ENCODE measurements at regions not wholly inside any gene's neighbourhood (a gene's known extent, or its start where the extent isn't known, plus 50 kb on each side); places are given as distances from the start of the nearest gene placed in this dataset.
A peak's percentile ranks its signal among the peaks of the same experiment; 100 is the strongest.

GRCh38 chr18:67455890-67456501 lies 60.5 kb downstream of the DSEL start:
- H3K4me3 Mint-ChIP-seq: no peak overlapping the region

More at GRCh38 chr18:67455890-67456501, 60.5 kb downstream of the DSEL start:
- Mint-ChIP-seq H3K36me3 (ENCODE audit: insufficient read depth in 1 of 3, low read depth in 3 of 3) (no peaks in the 10 kb centered on the region; a peak in 1 of 7 replicates), H3K27ac (peak overlapping the region in 2 of 3 experiments; percentile 30 to 47; a peak in 4 of 7 replicates), H3K4me1 (peaks cover 9 to 21% of the 10 kb centered on the region in 2 experiments), H3K9me3 (peaks cover 0 to 4% of the 10 kb centered on the region in 2 experiments; a peak in 2 of 5 replicates), H3K27me3 (ENCODE audit: low read depth) (no peaks in the 10 kb centered on the region)
- H4K20me1 ChIP-seq (ENCODE audit: control insufficient read depth, insufficient read depth, insufficient read length): no peaks in the 10 kb centered on the region
- H3K79me1 ChIP-seq (ENCODE audit: insufficient read depth, low read depth, low read length, poor library complexity, severe bottlenecking): no peaks in the 10 kb centered on the region
- H3K9me3 ChIP-seq (ENCODE audit: control insufficient read depth, low read depth, low read length): no peaks in the 10 kb centered on the region
- H2BK120ac ChIP-seq (ENCODE audit: low read depth, low read length, poor library complexity, severe bottlenecking): no peak overlapping the region
- H4K5ac ChIP-seq (ENCODE audit: insufficient read length, low read depth, low read length): no peak overlapping the region
- H4K91ac ChIP-seq (ENCODE audit: insufficient read length, low read depth, low read length): no peak overlapping the region
- H3K56ac ChIP-seq (ENCODE audit: insufficient read length, low read depth, low read length): no peak overlapping the region
- H3K23ac ChIP-seq (ENCODE audit: insufficient read length, low read depth, low read length): no peak overlapping the region
- H2BK12ac ChIP-seq (ENCODE audit: insufficient read length, low read depth, low read length): no peak overlapping the region
- TF ChIP-seq CTCF (conservative IDR thresholded peaks at IDR 0.05): no peak
- DNase-seq: peak; percentile 29
- no peak overlapping the region for H3K4me2 ChIP-seq (ENCODE audit: insufficient read depth, insufficient read length, low read length)
- H4K8ac ChIP-seq (replicated peaks; ENCODE audit: insufficient read length, low read depth, low read length): no peak overlapping the region
- no peak overlapping the region for H3K27ac ChIP-seq (ENCODE audit: insufficient read length, low read depth, low read length)
- no peak overlapping the region for H3K14ac ChIP-seq (ENCODE audit: insufficient read depth, low read length)
- no peaks in the 10 kb centered on the region for H3K23me2 ChIP-seq (ENCODE audit: insufficient read length, low read depth, low read length, poor library complexity, severe bottlenecking)
- H2AFZ ChIP-seq (ENCODE audit: low read length): no peak overlapping the region
- no peak overlapping the region for H2BK20ac ChIP-seq (ENCODE audit: low read depth, low read length, poor library complexity, severe bottlenecking)
- no peak overlapping the region for H3K9ac ChIP-seq (ENCODE audit: extremely low read depth, insufficient read length, low read length)
- H3K27me3 ChIP-seq (ENCODE audit: insufficient read depth, low read length): no peaks in the 10 kb centered on the region
- H3K18ac ChIP-seq (ENCODE audit: insufficient read length, low read depth, low read length): no peak overlapping the region
- H2BK15ac ChIP-seq (ENCODE audit: low read depth, low read length): no peak overlapping the region
- H3K4me1 ChIP-seq (ENCODE audit: insufficient read depth, low read length): peaks cover 3% of the 10 kb centered on the region; the same call in 1 of the 2 replicates
- no peaks in the 10 kb centered on the region for H3K79me2 ChIP-seq (ENCODE audit: insufficient read depth, low read length)
- WGBS (ENCODE audit: extremely low coverage, insufficient read length, low lambda C conversion rate): no CpG with 5 or more reads among the region's 6 CpGs
- no peak overlapping the region for H2AK5ac ChIP-seq (ENCODE audit: insufficient read length, low read length)
- H3K4ac ChIP-seq (ENCODE audit: low read depth, low read length): no peak overlapping the region
- H3T11ph ChIP-seq (ENCODE audit: low read length): no peak overlapping the region
- H2BK5ac ChIP-seq (ENCODE audit: insufficient read length, low read length): no peak overlapping the region
